IMR-90 (cell line): ENCODE measurements at regions not wholly inside any gene's neighbourhood (a gene's known extent, or its start where the extent isn't known, plus 50 kb on each side); places are given as distances from the start of the nearest gene placed in this dataset.

Experiments used
- ATAC-seq: fragments of 200-7000 bp; cut with Tn5 transposase; 2 replicates; pipeline ENCODE4 v1.9.1; 2020; ENCODE audit warnings: low read depth, mild to moderate bottlenecking, moderate library complexity
- BruUV-seq: library from RNA; stranded (reverse); fragments of 400-500 nt; replicated peaks from 2 replicates; lab custom pipeline; 2021; lab: Mats Ljungman, UMichigan
- CTCF ChIA-PET: fragments of 300-600 bp; formaldehyde crosslinking; extraction: SDS; loops from one replicate; lab custom pipeline; 2021; ENCODE audit warnings: antibody characterized with exemption; lab: Yijun Ruan, JAX
- POLR2A ChIA-PET: fragments of 300-600 bp; sonication (Branson Sonifier 250); formaldehyde crosslinking; loops from one replicate; lab custom pipeline; 2022; ENCODE audit warnings: antibody characterized with exemption; ENCODE audit not compliant: unreplicated experiment; lab: Charles Lee
- DNase-seq: peaks from one replicate; pipeline ENCODE4 v3.0.0; 2013
- H2AFZ ChIP-seq: replicated peaks from 2 replicates; pipeline ENCODE3; 2013; ENCODE audit warnings: low read length, mild to moderate bottlenecking; ENCODE audit not compliant: poor library complexity
- H2AK5ac ChIP-seq: 2 replicates; pipeline ENCODE4 v1.6.1; 2013; ENCODE audit warnings: low read depth, low read length, inconsistent platforms
- H2AK9ac ChIP-seq: replicated peaks from 2 replicates; pipeline ENCODE3; 2013; ENCODE audit warnings: mild to moderate bottlenecking, low read depth, low read length, moderate library complexity; ENCODE audit not compliant: poor library complexity
- H2BK120ac ChIP-seq: 2 replicates; pipeline ENCODE4 v1.6.1; 2013; ENCODE audit warnings: low read depth, low read length, inconsistent platforms
- H2BK15ac ChIP-seq: 3 replicates; pipeline ENCODE4 v1.6.1; 2013; ENCODE audit warnings: low read depth, low read length, inconsistent platforms
- H2BK20ac ChIP-seq: 2 replicates; pipeline ENCODE4 v1.6.1; 2013; ENCODE audit warnings: low read depth, mild to moderate bottlenecking, inconsistent platforms, low read length, moderate library complexity
- H2BK5ac ChIP-seq: 2 replicates; pipeline ENCODE4 v1.6.1; 2013; ENCODE audit warnings: mild to moderate bottlenecking, low read depth, low read length, inconsistent platforms; ENCODE audit not compliant: poor library complexity, severe bottlenecking
- H3K14ac ChIP-seq: replicated peaks from 2 replicates; pipeline ENCODE4 v1.6.1; 2013; ENCODE audit warnings: low read depth, low read length, inconsistent platforms
- H3K18ac ChIP-seq: 2 replicates; pipeline ENCODE4 v1.6.1; 2013; ENCODE audit warnings: low read depth, low read length, control low read depth
- H3K23ac ChIP-seq: 2 replicates; pipeline ENCODE4 v1.6.1; 2013; ENCODE audit warnings: low read depth, low read length, inconsistent platforms
- H3K27ac ChIP-seq: 2 replicates; pipeline ENCODE4 v1.5.1; 2013; ENCODE audit warnings: mild to moderate bottlenecking, control low read depth, low read length; ENCODE audit not compliant: insufficient read depth
- H3K27me3 ChIP-seq: 2 replicates; pipeline ENCODE4 v1.6.1; 2013; ENCODE audit warnings: low read length; ENCODE audit not compliant: control insufficient read depth, insufficient read depth
- H3K36me3 ChIP-seq: 2 replicates; pipeline ENCODE4 v1.6.1; 2013; ENCODE audit warnings: low read length, mixed read lengths; ENCODE audit not compliant: control insufficient read depth, insufficient read depth
- H3K4ac ChIP-seq: 2 replicates; pipeline ENCODE4 v1.6.1; 2013; ENCODE audit warnings: low read depth, low read length, inconsistent platforms
- H3K4me1 ChIP-seq: 2 replicates; pipeline ENCODE4 v1.6.1; 2013; ENCODE audit warnings: low read length, mixed read lengths; ENCODE audit not compliant: control insufficient read depth, insufficient read depth
- H3K4me2 ChIP-seq: 2 replicates; pipeline ENCODE4 v1.6.1; 2013; ENCODE audit warnings: low read depth, mild to moderate bottlenecking, control low read depth, low read length, moderate library complexity
- H3K4me3 ChIP-seq: 2 replicates; pipeline ENCODE4 v1.5.1; 2013; ENCODE audit warnings: low read depth, mild to moderate bottlenecking, control low read depth, low read length, moderate library complexity; ENCODE audit not compliant: insufficient read depth
- H3K56ac ChIP-seq: 2 replicates; pipeline ENCODE4 v1.6.1; 2013; ENCODE audit warnings: low read length, inconsistent platforms; ENCODE audit not compliant: insufficient read depth; ENCODE audit errors: extremely low read depth
- H3K79me1 ChIP-seq, 2 experiments: 2 replicates each; pipeline ENCODE4 v1.6.1; 2013; ENCODE audit warnings: low read length in 2 of 2, inconsistent platforms in 1 of 2, low read depth in 1 of 2
- H3K9ac ChIP-seq: 2 replicates; pipeline ENCODE4 v1.6.1; 2013; ENCODE audit warnings: low read depth, low read length, control low read depth
- H3K9me1 ChIP-seq: 2 replicates; pipeline ENCODE4 v1.6.1; 2013; ENCODE audit warnings: low read length, inconsistent platforms; ENCODE audit not compliant: insufficient read depth
- H3K9me3 ChIP-seq: 2 replicates; pipeline ENCODE4 v1.6.1; 2013; ENCODE audit warnings: low read length; ENCODE audit not compliant: control insufficient read depth, insufficient read depth
- H4K20me1 ChIP-seq: 2 replicates; pipeline ENCODE4 v1.6.1; 2013; ENCODE audit warnings: low read length, inconsistent platforms; ENCODE audit not compliant: insufficient read depth
- H4K5ac ChIP-seq: 2 replicates; pipeline ENCODE4 v1.6.1; 2013; ENCODE audit warnings: mild to moderate bottlenecking, low read depth, low read length, control low read depth
- H4K8ac ChIP-seq, 2 experiments: 2 replicates each; pipeline ENCODE4 v1.6.1; 2013; ENCODE audit warnings: low read depth in 2 of 2, low read length in 2 of 2, control low read depth in 1 of 2, inconsistent platforms in 1 of 2
- H4K91ac ChIP-seq: 2 replicates; pipeline ENCODE4 v1.6.1; 2013; ENCODE audit warnings: low read depth, low read length, inconsistent platforms; ENCODE audit not compliant: insufficient read depth
- BHLHE40 ChIP-seq: fragments of 150-350 bp; IDR thresholded peaks from 2 replicates; pipeline ENCODE4 v1.6.1; 2016; ENCODE audit warnings: mild to moderate bottlenecking, low read depth, low read length
- CHD1 ChIP-seq: IDR thresholded peaks from 2 replicates; pipeline ENCODE4 v1.6.1; 2012; ENCODE audit warnings: low read depth, low read length, improper control_type of control experiment
- CTCF ChIP-seq: conservative IDR thresholded peaks from 2 replicates; pipeline ENCODE4 v1.5.1; 2012; ENCODE audit warnings: mild to moderate bottlenecking, low read depth, low read length, improper control_type of control experiment
- FOS ChIP-seq: fragments of 150-350 bp; IDR thresholded peaks from 2 replicates; pipeline ENCODE4 v1.6.1; 2016; ENCODE audit warnings: low read depth, low read length
- MAFK ChIP-seq: IDR thresholded peaks from 2 replicates; pipeline ENCODE4 v1.6.1; 2012; ENCODE audit warnings: low read depth, low read length, improper control_type of control experiment
- MAZ ChIP-seq: IDR thresholded peaks from 2 replicates; pipeline ENCODE4 v1.6.1; 2012; ENCODE audit warnings: low read depth, mild to moderate bottlenecking, low read length, improper control_type of control experiment, moderate library complexity, borderline replicate concordance
- MXI1 ChIP-seq: IDR thresholded peaks from 2 replicates; pipeline ENCODE4 v1.6.1; 2012; ENCODE audit warnings: low read depth, mild to moderate bottlenecking, low read length, moderate library complexity, borderline replicate concordance
- NFE2L2 ChIP-seq: fragments of 150-350 bp; IDR thresholded peaks from 2 replicates; pipeline ENCODE4 v1.6.1; 2016; ENCODE audit warnings: low read depth, mild to moderate bottlenecking, low read length
- POLR2A ChIP-seq: IDR thresholded peaks from 2 replicates; pipeline ENCODE4 v1.6.1; 2012; ENCODE audit warnings: mild to moderate bottlenecking, low read depth, low read length
- RAD21 ChIP-seq: IDR thresholded peaks from 2 replicates; pipeline ENCODE4 v1.6.1; 2012; ENCODE audit warnings: low read length, improper control_type of control experiment
- RFX5 ChIP-seq: IDR thresholded peaks from 2 replicates; pipeline ENCODE4 v1.8.0; 2012; ENCODE audit warnings: low read depth, mild to moderate bottlenecking, low read length, moderate library complexity
- SMC3 ChIP-seq: fragments of 150-350 bp; IDR thresholded peaks from 2 replicates; pipeline ENCODE4 v1.6.1; 2016; ENCODE audit warnings: low read depth, mild to moderate bottlenecking, antibody characterized with exemption, low read length, moderate library complexity
- USF2 ChIP-seq: fragments of 150-350 bp; IDR thresholded peaks from 2 replicates; pipeline ENCODE4 v1.6.1; 2017; ENCODE audit warnings: mild to moderate bottlenecking, antibody characterized with exemption, low read length, low read depth
- dilution Hi-C: fragments of 300-500 bp; cut with HindIII; formaldehyde crosslinking; loops from one replicate; pipeline ENCODE4 v1.14.3; 2018; ENCODE audit warnings: low sequenced_read_pairs; ENCODE audit not compliant: unreplicated experiment
- in situ Hi-C: fragments of 300-500 bp; cut with MboI; formaldehyde crosslinking; loops from 3 replicates; pipeline ENCODE4 v1.14.3; 2019; ENCODE audit warnings: low sequenced_read_pairs, inconsistent platforms, mixed read lengths
- intact Hi-C: fragments of 100-400 bp; cut with micrococcal nuclease; formaldehyde crosslinking; loops from 2 replicates; pipeline ENCODE4 v1.10.0; 2022

GRCh38 chr9:80784647-80785046 is 904.7 kb downstream of the TLE1 start:
- Histone ChIP-seq H2BK120ac (no peak overlapping the region; the same call in 1 of the 2 replicates), H3K9me3 (no peaks in the 10 kb centered on the region; the same call in 1 of the 2 replicates), H4K5ac (no peak overlapping the region), H2AFZ (no peak overlapping the region), H3K4ac (no peak overlapping the region), H2AK5ac (no peak overlapping the region), H3K36me3 (no peaks in the 10 kb centered on the region), H3K18ac (no peak overlapping the region), H2AK9ac (no peak overlapping the region), H4K91ac (no peak overlapping the region; the same call in 1 of the 2 replicates), H3K27me3 (no peaks in the 10 kb centered on the region), H3K9ac (no peak overlapping the region), H4K20me1 (no peaks in the 10 kb centered on the region), H2BK5ac (no peak overlapping the region), H3K27ac (no peak overlapping the region), H3K4me2 (no peak overlapping the region; the same call in 1 of the 2 replicates), H3K23ac (no peak overlapping the region), H3K14ac (0 out of 2 replicates have a peak overlapping the region, but pooled peaks have one; percentile 77), H3K9me1 (no peaks in the 10 kb centered on the region), H3K56ac (no peak overlapping the region), H2BK15ac (no peak overlapping the region), H2BK20ac (no peak overlapping the region), H4K8ac (no peak overlapping the region), H3K4me3 (no peak overlapping the region), H3K4me1 (no peaks in the 10 kb centered on the region), H3K79me1 (no peaks in the 10 kb centered on the region)
- intact Hi-C loops = loop anchor here (1.0 kb wide), 1 partner anchor 18 kb away; no protein-coding TSS in a partner anchor
- ChIA-PET POLR2A (no interaction called here), CTCF (no interaction called here)
- peak; percentile 27 for DNase-seq
- in situ Hi-C loops = no loop called here
- ATAC-seq = peak; percentile 67; the same call in 1 of the 2 replicates
- TF ChIP-seq FOS (no peak), MAFK (no peak), POLR2A (no peak), BHLHE40 (no peak), USF2 (no peak), MXI1 (no peak), RAD21 (no peak), RFX5 (no peak), MAZ (no peak), CHD1 (no peak), SMC3 (no peak), NFE2L2 (no peak), CTCF (no peak)
- dilution Hi-C loops = no loop called here
- BruUV-seq = no TSS peak
